ENCODE measurements at regions not wholly inside any gene's neighbourhood (a gene's known extent, or its start where the extent isn't known, plus 50 kb on each side); places are given as distances from the start of the nearest gene placed in this dataset.
A peak's percentile ranks its signal among the peaks of the same experiment; 100 is the strongest.

- TF ChIP-seq CTCF (IDR thresholded peaks at IDR 0.05; ENCODE audit: unreplicated experiment in 3 of 3) = no peak
- no peak overlapping the region for H3K4me3 Mint-ChIP-seq
- peak overlapping the region in 2 of 3 experiments; percentile 30 to 52 for H3K27ac Mint-ChIP-seq
- H3K4me1 Mint-ChIP-seq = peaks cover 35% of the 10 kb centered on the region
- no peaks in the 10 kb centered on the region for H3K36me3 Mint-ChIP-seq (ENCODE audit: low read depth)
- H3K27me3 Mint-ChIP-seq (ENCODE audit: low read depth) = peaks cover 3% of the 10 kb centered on the region
- H3K9me3 Mint-ChIP-seq = peaks cover 3% of the 10 kb centered on the region
Measured at GRCh38 chrX:39840581-39841093, 257.1 kb downstream of the BCOR start.

- Mint-ChIP-seq H3K27ac (no peak overlapping the region), H3K9me3 (peaks cover 3% of the 10 kb centered on the region), H3K4me3 (no peak overlapping the region), H3K27me3 (ENCODE audit: low read depth) (peaks cover 3% of the 10 kb centered on the region), H3K4me1 (peaks cover 34% of the 10 kb centered on the region), H3K36me3 (ENCODE audit: low read depth) (no peaks in the 10 kb centered on the region)
- no peak for TF ChIP-seq CTCF (IDR thresholded peaks at IDR 0.05; ENCODE audit: unreplicated experiment in 3 of 3)
Measured at GRCh38 chrX:39841604-39842003, 256.2 kb downstream of the BCOR start.

GRCh38 chrX:39842281-39842973 is 255.3 kb downstream of the BCOR start:
- Mint-ChIP-seq H3K27me3 (ENCODE audit: low read depth) (peaks cover 3% of the 10 kb centered on the region), H3K4me1 (peaks cover 33% of the 10 kb centered on the region), H3K9me3 (peaks cover 4% of the 10 kb centered on the region), H3K27ac (no peak overlapping the region), H3K4me3 (no peak overlapping the region), H3K36me3 (ENCODE audit: low read depth) (no peaks in the 10 kb centered on the region)
- no peak for TF ChIP-seq CTCF (IDR thresholded peaks at IDR 0.05; ENCODE audit: unreplicated experiment in 3 of 3)

GRCh38 chrX:39843318-39843717 is 254.4 kb downstream of the BCOR start:
- Mint-ChIP-seq H3K9me3 (peaks cover 6% of the 10 kb centered on the region), H3K27ac (peak overlapping the region in 2 of 3 experiments; percentile 5 to 7), H3K36me3 (ENCODE audit: low read depth) (no peaks in the 10 kb centered on the region), H3K27me3 (ENCODE audit: low read depth) (peaks cover 3% of the 10 kb centered on the region), H3K4me1 (peaks cover 41% of the 10 kb centered on the region), H3K4me3 (no peak overlapping the region)
- no peak for TF ChIP-seq CTCF (IDR thresholded peaks at IDR 0.05; ENCODE audit: unreplicated experiment in 3 of 3)

- no peak for TF ChIP-seq CTCF (IDR thresholded peaks at IDR 0.05; ENCODE audit: unreplicated experiment in 3 of 3)
- Mint-ChIP-seq H3K4me1 (peaks cover 49% of the 10 kb centered on the region), H3K27me3 (ENCODE audit: low read depth) (peaks cover 6% of the 10 kb centered on the region), H3K9me3 (peaks cover 10% of the 10 kb centered on the region), H3K36me3 (ENCODE audit: low read depth) (no peaks in the 10 kb centered on the region), H3K27ac (peak overlapping the region in 1 of 3 experiments; percentile 51), H3K4me3 (no peak overlapping the region)
Measured at GRCh38 chrX:39845233-39845632, 252.5 kb downstream of the BCOR start.

- H3K4me3 Mint-ChIP-seq = no peak overlapping the region
- peaks cover 7% of the 10 kb centered on the region for H3K9me3 Mint-ChIP-seq
Measured at GRCh38 chrX:39846460-39846859, 251.3 kb downstream of the BCOR start.

More at GRCh38 chrX:39846460-39846859, 251.3 kb downstream of the BCOR start:
- peaks cover 6% of the 10 kb centered on the region for H3K27me3 Mint-ChIP-seq (ENCODE audit: low read depth)
- peaks cover 49% of the 10 kb centered on the region for H3K4me1 Mint-ChIP-seq
- TF ChIP-seq CTCF (IDR thresholded peaks at IDR 0.05; ENCODE audit: unreplicated experiment in 3 of 3) = no peak
- no peak overlapping the region for H3K27ac Mint-ChIP-seq
- H3K36me3 Mint-ChIP-seq (ENCODE audit: low read depth) = no peaks in the 10 kb centered on the region

Measured in nephron (organoid).